ENCODE measurements at regions not wholly inside any gene's neighbourhood (a gene's known extent, or its start where the extent isn't known, plus 50 kb on each side); places are given as distances from the start of the nearest gene placed in this dataset.
"Not testable (repeated sequence)": the region's sequence is repeated elsewhere in the genome, so short reads cannot be mapped to it uniquely, and the experiment has no call there.

- peak; percentile 34 for TF ChIP-seq CTCF (IDR thresholded peaks at IDR 0.05; ENCODE audit: poor library complexity)
- TF ChIP-seq EZH2 (IDR thresholded peaks at IDR 0.05; ENCODE audit: borderline replicate concordance); EZH2phosphoT487 (IDR thresholded peaks at IDR 0.05; ENCODE audit: low read depth, severe bottlenecking, unreplicated experiment): not testable (repeated sequence)
These were observed 367.4 kb downstream of the SPATA31A6 start for GRCh38 chr9:42550789-42551357.

Measured in hepatocyte (in vitro differentiated cells).